ENCODE measurements at regions not wholly inside any gene's neighbourhood (a gene's known extent, or its start where the extent isn't known, plus 50 kb on each side); places are given as distances from the start of the nearest gene placed in this dataset.

DNA sequence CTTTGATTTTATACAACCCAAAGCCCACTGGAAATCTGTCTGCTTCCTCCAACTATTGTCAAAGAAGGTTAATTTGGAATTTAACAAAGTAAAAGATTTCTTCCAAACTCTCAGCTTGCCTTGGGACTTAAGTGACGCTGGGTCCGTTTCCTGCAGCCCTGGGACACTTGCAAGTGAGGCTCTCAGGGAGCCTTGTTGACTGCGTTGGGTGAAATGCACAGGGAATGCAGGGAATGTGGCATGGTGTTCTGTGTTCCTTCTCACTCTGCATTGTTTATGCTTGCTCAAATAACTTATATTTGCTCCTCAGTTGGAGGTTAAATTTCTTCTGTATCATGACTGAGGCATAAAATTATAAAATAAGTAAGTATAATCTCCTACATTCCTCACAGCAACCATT is 60.9 kb upstream of the TJP1 start:
- TF ChIP-seq CTCF (conservative IDR thresholded peaks at IDR 0.05; ENCODE audit: low read length) (no peak), EZH2phosphoT487 (IDR thresholded peaks at IDR 0.05; ENCODE audit: borderline replicate concordance, low read depth, low read length) (no peak)
